ENCODE measurements at regions not wholly inside any gene's neighbourhood (a gene's known extent, or its start where the extent isn't known, plus 50 kb on each side); places are given as distances from the start of the nearest gene placed in this dataset.

DNA sequence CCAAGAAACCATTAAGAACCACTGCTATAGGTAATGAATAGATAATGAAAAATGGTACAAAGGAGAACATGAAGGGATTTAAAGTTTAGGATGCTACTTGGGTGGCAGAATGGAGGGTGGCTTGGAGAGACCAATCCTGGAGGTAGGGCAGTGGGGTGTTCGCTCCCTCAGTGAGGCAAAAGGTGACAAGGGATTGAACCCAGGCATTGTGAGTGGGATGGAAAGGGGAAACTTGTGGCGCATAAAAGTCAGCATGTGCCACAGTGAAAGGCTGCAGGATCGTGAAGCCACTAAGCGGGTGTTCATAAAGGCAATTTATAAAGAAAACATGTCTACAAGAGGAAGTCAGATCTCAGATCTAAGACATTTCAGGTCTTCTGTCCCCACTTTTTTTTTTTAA is 76.7 kb upstream of the SLC38A2 start:
- Histone ChIP-seq H3K27me3 (replicated peaks; ENCODE audit: insufficient read depth) (no peaks in the 10 kb centered on the region), H3K4me1 (replicated peaks) (peaks cover 3% of the 10 kb centered on the region), H3K4me3 (no peak overlapping the region), H3K36me3 (no peaks in the 10 kb centered on the region), H3K27ac (no peak overlapping the region), H3K9me3 (no peaks in the 10 kb centered on the region)
- WGBS, result 93% methylated on average over 4 of the region's 4 CpGs
- TF ChIP-seq, protein P1, sequence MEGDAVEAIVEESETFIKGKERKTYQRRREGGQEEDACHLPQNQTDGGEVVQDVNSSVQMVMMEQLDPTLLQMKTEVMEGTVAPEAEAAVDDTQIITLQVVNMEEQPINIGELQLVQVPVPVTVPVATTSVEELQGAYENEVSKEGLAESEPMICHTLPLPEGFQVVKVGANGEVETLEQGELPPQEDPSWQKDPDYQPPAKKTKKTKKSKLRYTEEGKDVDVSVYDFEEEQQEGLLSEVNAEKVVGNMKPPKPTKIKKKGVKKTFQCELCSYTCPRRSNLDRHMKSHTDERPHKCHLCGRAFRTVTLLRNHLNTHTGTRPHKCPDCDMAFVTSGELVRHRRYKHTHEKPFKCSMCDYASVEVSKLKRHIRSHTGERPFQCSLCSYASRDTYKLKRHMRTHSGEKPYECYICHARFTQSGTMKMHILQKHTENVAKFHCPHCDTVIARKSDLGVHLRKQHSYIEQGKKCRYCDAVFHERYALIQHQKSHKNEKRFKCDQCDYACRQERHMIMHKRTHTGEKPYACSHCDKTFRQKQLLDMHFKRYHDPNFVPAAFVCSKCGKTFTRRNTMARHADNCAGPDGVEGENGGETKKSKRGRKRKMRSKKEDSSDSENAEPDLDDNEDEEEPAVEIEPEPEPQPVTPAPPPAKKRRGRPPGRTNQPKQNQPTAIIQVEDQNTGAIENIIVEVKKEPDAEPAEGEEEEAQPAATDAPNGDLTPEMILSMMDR (IDR thresholded peaks at IDR 0.05), result no peak
- no peak for TF ChIP-seq POLR2A (IDR thresholded peaks at IDR 0.05)
- TF ChIP-seq POLR2AphosphoS5 (IDR thresholded peaks at IDR 0.05), result no peak
- DNase-seq (ENCODE audit: low spot score), result no peak
- intact Hi-C loops (cut with DNase I), result no loop called here

DNA sequence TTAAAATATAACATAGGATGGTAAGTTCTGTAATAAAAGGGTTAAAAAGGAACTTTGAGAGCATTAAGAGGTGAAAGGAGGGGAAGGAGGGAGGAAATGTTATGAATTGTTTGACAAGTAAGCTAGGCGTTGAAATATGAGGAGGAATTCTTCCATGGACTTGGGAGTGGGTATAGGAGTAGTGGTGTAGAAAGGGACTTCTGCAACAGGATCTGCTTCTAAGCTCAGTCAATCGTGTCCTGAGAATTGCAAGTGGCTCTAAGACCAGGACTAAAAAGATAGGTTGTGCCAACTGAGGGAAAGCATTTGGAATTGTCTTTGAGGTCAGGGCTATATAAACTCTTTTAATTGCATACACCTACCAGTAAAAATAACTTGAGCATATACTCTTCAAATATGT is 74.1 kb upstream of the SLC38A2 start:
- DNase-seq (ENCODE audit: low spot score), result no peak
- no peak overlapping the region for H3K27ac ChIP-seq
- peaks cover 3% of the 10 kb centered on the region for H3K4me1 ChIP-seq (replicated peaks)
- no peaks in the 10 kb centered on the region for H3K27me3 ChIP-seq (replicated peaks; ENCODE audit: insufficient read depth)
- no peak overlapping the region for H3K4me3 ChIP-seq
- TF ChIP-seq POLR2AphosphoS5 (IDR thresholded peaks at IDR 0.05) (no peak), POLR2A (IDR thresholded peaks at IDR 0.05) (no peak)
- TF ChIP-seq, protein P1 (IDR thresholded peaks at IDR 0.05), result no peak
- intact Hi-C loops (cut with DNase I), result no loop called here
- H3K36me3 ChIP-seq, result no peaks in the 10 kb centered on the region
- 26% methylated on average over 2 of the region's 2 CpGs for WGBS
- no peaks in the 10 kb centered on the region for H3K9me3 ChIP-seq

DNA sequence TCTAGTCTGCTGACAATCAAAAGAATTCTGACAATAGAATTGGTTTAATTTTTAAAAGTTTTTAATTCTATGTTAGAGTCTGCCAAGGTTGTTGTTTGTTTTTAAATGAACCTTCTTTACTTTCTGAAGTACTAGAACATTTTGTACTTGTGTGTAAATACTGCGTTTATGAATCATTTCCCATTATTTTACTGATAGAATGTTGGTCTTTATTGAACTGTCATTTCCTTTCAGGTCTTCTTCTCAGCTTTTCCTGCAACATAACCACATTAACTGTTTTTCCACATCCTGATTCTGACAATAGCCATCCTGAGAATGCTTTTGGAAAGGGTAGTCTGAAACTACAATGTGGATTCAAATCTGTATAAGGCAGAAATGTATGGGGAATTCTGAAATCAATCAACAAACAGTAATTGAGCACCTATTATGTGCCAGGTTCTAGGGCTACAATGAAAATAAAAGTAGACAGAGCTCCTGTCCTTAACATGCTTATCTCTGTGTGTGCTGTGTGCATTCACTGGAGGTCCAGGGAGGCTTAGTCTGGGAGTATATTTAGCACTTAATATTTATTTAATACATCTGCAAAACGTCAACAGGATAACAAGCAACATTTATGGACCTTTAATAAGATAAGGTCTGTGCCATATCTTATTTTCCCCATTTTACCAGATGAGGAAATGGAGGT is 73.1 kb upstream of the SLC38A2 start:
- Histone ChIP-seq H3K27me3 (replicated peaks; ENCODE audit: insufficient read depth) (no peaks in the 10 kb centered on the region), H3K36me3 (no peaks in the 10 kb centered on the region), H3K9me3 (no peaks in the 10 kb centered on the region), H3K4me1 (replicated peaks) (peaks cover 3% of the 10 kb centered on the region), H3K27ac (peak overlapping the region in 1 of 2 donors; percentile 31), H3K4me3 (no peak overlapping the region)
- TF ChIP-seq POLR2AphosphoS5 (IDR thresholded peaks at IDR 0.05), result no peak
- TF ChIP-seq, protein P1 (IDR thresholded peaks at IDR 0.05), result no peak
- no peak for TF ChIP-seq POLR2A (IDR thresholded peaks at IDR 0.05)
- intact Hi-C loops (cut with DNase I), result no loop called here
- no peak for DNase-seq (ENCODE audit: low spot score)
- 26% methylated on average over 2 of the region's 2 CpGs for WGBS

GRCh38 chr12:46445093-46445492 is 72.5 kb upstream of the SLC38A2 start:
- peak overlapping the region in 1 of 2 donors; percentile 31 for H3K27ac ChIP-seq

More at GRCh38 chr12:46445093-46445492, 72.5 kb upstream of the SLC38A2 start:
- Histone ChIP-seq H3K4me3 (no peak overlapping the region), H3K36me3 (no peaks in the 10 kb centered on the region), H3K9me3 (no peaks in the 10 kb centered on the region), H3K4me1 (replicated peaks) (peaks cover 3% of the 10 kb centered on the region), H3K27me3 (replicated peaks; ENCODE audit: insufficient read depth) (no peaks in the 10 kb centered on the region)
- WGBS, result 58% methylated on average over 4 of the region's 4 CpGs
- no peak for DNase-seq (ENCODE audit: low spot score)
- no peak for TF ChIP-seq POLR2A (IDR thresholded peaks at IDR 0.05)
- no peak for TF ChIP-seq POLR2AphosphoS5 (IDR thresholded peaks at IDR 0.05)
- TF ChIP-seq, protein P1 (IDR thresholded peaks at IDR 0.05), result no peak
- intact Hi-C loops (cut with DNase I), result no loop called here
